ENCODE measurements at regions not wholly inside any gene's neighbourhood (a gene's known extent, or its start where the extent isn't known, plus 50 kb on each side); places are given as distances from the start of the nearest gene placed in this dataset.

GRCh38 chr3:18902081-18902793, 246.1 kb upstream of the KCNH8 start:
- Histone ChIP-seq H3K36me3 (ENCODE audit: control insufficient read depth, insufficient read depth, low read length, severe bottlenecking) (no peaks in the 10 kb centered on the region), H3K9ac (ENCODE audit: low read length) (no peak overlapping the region), H3K4me1 (ENCODE audit: control insufficient read depth, insufficient read depth, low read length) (no peaks in the 10 kb centered on the region), H3K4me3 (ENCODE audit: low read length) (no peak overlapping the region), H3K27me3 (replicated peaks; ENCODE audit: control insufficient read depth, insufficient read depth, low read length) (no peaks in the 10 kb centered on the region), H3K9me3 (ENCODE audit: control insufficient read depth, low read length) (no peaks in the 10 kb centered on the region)
- no peak for DNase-seq (ENCODE audit: low read depth)

GRCh38 chr3:18901571-18901970, 246.7 kb upstream of the KCNH8 start:
- DNase-seq (ENCODE audit: low read depth) = no peak
- H3K9ac ChIP-seq (ENCODE audit: low read length) = no peak overlapping the region
- H3K27me3 ChIP-seq (replicated peaks; ENCODE audit: control insufficient read depth, insufficient read depth, low read length) = no peaks in the 10 kb centered on the region
- no peaks in the 10 kb centered on the region for H3K4me1 ChIP-seq (ENCODE audit: control insufficient read depth, insufficient read depth, low read length)
- no peaks in the 10 kb centered on the region for H3K9me3 ChIP-seq (ENCODE audit: control insufficient read depth, low read length)
- H3K36me3 ChIP-seq (ENCODE audit: control insufficient read depth, insufficient read depth, low read length, severe bottlenecking) = no peaks in the 10 kb centered on the region
- no peak overlapping the region for H3K4me3 ChIP-seq (ENCODE audit: low read length)

- no peak overlapping the region for H3K4me3 ChIP-seq (ENCODE audit: low read length)
- DNase-seq (ENCODE audit: low read depth) = no peak
- H3K9ac ChIP-seq (ENCODE audit: low read length) = no peak overlapping the region
- H3K9me3 ChIP-seq (ENCODE audit: control insufficient read depth, low read length) = no peaks in the 10 kb centered on the region
- H3K27me3 ChIP-seq (replicated peaks; ENCODE audit: control insufficient read depth, insufficient read depth, low read length) = no peaks in the 10 kb centered on the region
- no peaks in the 10 kb centered on the region for H3K36me3 ChIP-seq (ENCODE audit: control insufficient read depth, insufficient read depth, low read length, severe bottlenecking)
- H3K4me1 ChIP-seq (ENCODE audit: control insufficient read depth, insufficient read depth, low read length) = no peaks in the 10 kb centered on the region
These were observed 247.3 kb upstream of the KCNH8 start for GRCh38 chr3:18900994-18901393.

GRCh38 chr3:18898911-18899310, 249.4 kb upstream of the KCNH8 start:
- H3K36me3 ChIP-seq (ENCODE audit: control insufficient read depth, insufficient read depth, low read length, severe bottlenecking) = no peaks in the 10 kb centered on the region
- no peaks in the 10 kb centered on the region for H3K9me3 ChIP-seq (ENCODE audit: control insufficient read depth, low read length)
- no peak for DNase-seq (ENCODE audit: low read depth)
- no peak overlapping the region for H3K9ac ChIP-seq (ENCODE audit: low read length)
- H3K4me1 ChIP-seq (ENCODE audit: control insufficient read depth, insufficient read depth, low read length) = no peaks in the 10 kb centered on the region
- H3K4me3 ChIP-seq (ENCODE audit: low read length) = no peak overlapping the region
- H3K27me3 ChIP-seq (replicated peaks; ENCODE audit: control insufficient read depth, insufficient read depth, low read length) = no peaks in the 10 kb centered on the region

GRCh38 chr3:18892756-18893155, 255.6 kb upstream of the KCNH8 start:
- Histone ChIP-seq H3K36me3 (ENCODE audit: control insufficient read depth, insufficient read depth, low read length, severe bottlenecking) (no peaks in the 10 kb centered on the region), H3K9ac (ENCODE audit: low read length) (no peak overlapping the region), H3K4me3 (ENCODE audit: low read length) (no peak overlapping the region), H3K9me3 (ENCODE audit: control insufficient read depth, low read length) (no peaks in the 10 kb centered on the region), H3K27me3 (replicated peaks; ENCODE audit: control insufficient read depth, insufficient read depth, low read length) (no peaks in the 10 kb centered on the region), H3K4me1 (ENCODE audit: control insufficient read depth, insufficient read depth, low read length) (no peaks in the 10 kb centered on the region)
- no peak for DNase-seq (ENCODE audit: low read depth)

GRCh38 chr3:18892047-18892446, 256.3 kb upstream of the KCNH8 start:
- Histone ChIP-seq H3K36me3 (ENCODE audit: control insufficient read depth, insufficient read depth, low read length, severe bottlenecking) (no peaks in the 10 kb centered on the region), H3K4me3 (ENCODE audit: low read length) (no peak overlapping the region), H3K9ac (ENCODE audit: low read length) (no peak overlapping the region), H3K27me3 (replicated peaks; ENCODE audit: control insufficient read depth, insufficient read depth, low read length) (no peaks in the 10 kb centered on the region), H3K4me1 (ENCODE audit: control insufficient read depth, insufficient read depth, low read length) (no peaks in the 10 kb centered on the region), H3K9me3 (ENCODE audit: control insufficient read depth, low read length) (no peaks in the 10 kb centered on the region)
- no peak for DNase-seq (ENCODE audit: low read depth)

- Histone ChIP-seq H3K36me3 (ENCODE audit: control insufficient read depth, insufficient read depth, low read length, severe bottlenecking) (no peaks in the 10 kb centered on the region), H3K27me3 (replicated peaks; ENCODE audit: control insufficient read depth, insufficient read depth, low read length) (no peaks in the 10 kb centered on the region), H3K4me1 (ENCODE audit: control insufficient read depth, insufficient read depth, low read length) (no peaks in the 10 kb centered on the region), H3K4me3 (ENCODE audit: low read length) (no peak overlapping the region), H3K9ac (ENCODE audit: low read length) (no peak overlapping the region), H3K9me3 (ENCODE audit: control insufficient read depth, low read length) (no peaks in the 10 kb centered on the region)
- no peak for DNase-seq (ENCODE audit: low read depth)
These were observed 256.7 kb upstream of the KCNH8 start for GRCh38 chr3:18891641-18892040.

GRCh38 chr3:18890449-18890848, 257.9 kb upstream of the KCNH8 start:
- no peaks in the 10 kb centered on the region for H3K27me3 ChIP-seq (replicated peaks; ENCODE audit: control insufficient read depth, insufficient read depth, low read length)
- H3K4me1 ChIP-seq (ENCODE audit: control insufficient read depth, insufficient read depth, low read length) = no peaks in the 10 kb centered on the region
- H3K36me3 ChIP-seq (ENCODE audit: control insufficient read depth, insufficient read depth, low read length, severe bottlenecking) = no peaks in the 10 kb centered on the region
- DNase-seq (ENCODE audit: low read depth) = no peak
- H3K9me3 ChIP-seq (ENCODE audit: control insufficient read depth, low read length) = no peaks in the 10 kb centered on the region
- H3K9ac ChIP-seq (ENCODE audit: low read length) = no peak overlapping the region
- no peak overlapping the region for H3K4me3 ChIP-seq (ENCODE audit: low read length)

- DNase-seq (ENCODE audit: low read depth) = no peak
- Histone ChIP-seq H3K4me3 (ENCODE audit: low read length) (no peak overlapping the region), H3K9ac (ENCODE audit: low read length) (no peak overlapping the region), H3K4me1 (ENCODE audit: control insufficient read depth, insufficient read depth, low read length) (no peaks in the 10 kb centered on the region), H3K36me3 (ENCODE audit: control insufficient read depth, insufficient read depth, low read length, severe bottlenecking) (no peaks in the 10 kb centered on the region), H3K9me3 (ENCODE audit: control insufficient read depth, low read length) (no peaks in the 10 kb centered on the region), H3K27me3 (replicated peaks; ENCODE audit: control insufficient read depth, insufficient read depth, low read length) (no peaks in the 10 kb centered on the region)
These were observed 259.5 kb upstream of the KCNH8 start for GRCh38 chr3:18888819-18889218.

- no peak for DNase-seq (ENCODE audit: low read depth)
- Histone ChIP-seq H3K9me3 (ENCODE audit: control insufficient read depth, low read length) (no peaks in the 10 kb centered on the region), H3K4me1 (ENCODE audit: control insufficient read depth, insufficient read depth, low read length) (no peaks in the 10 kb centered on the region), H3K36me3 (ENCODE audit: control insufficient read depth, insufficient read depth, low read length, severe bottlenecking) (no peaks in the 10 kb centered on the region), H3K27me3 (replicated peaks; ENCODE audit: control insufficient read depth, insufficient read depth, low read length) (no peaks in the 10 kb centered on the region), H3K9ac (ENCODE audit: low read length) (no peak overlapping the region), H3K4me3 (ENCODE audit: low read length) (no peak overlapping the region)
These were observed 259.9 kb upstream of the KCNH8 start for GRCh38 chr3:18888370-18888769.

- H3K9me3 ChIP-seq (ENCODE audit: control insufficient read depth, low read length) = no peaks in the 10 kb centered on the region
- H3K36me3 ChIP-seq (ENCODE audit: control insufficient read depth, insufficient read depth, low read length, severe bottlenecking) = no peaks in the 10 kb centered on the region
- H3K9ac ChIP-seq (ENCODE audit: low read length) = no peak overlapping the region
- no peak overlapping the region for H3K4me3 ChIP-seq (ENCODE audit: low read length)
- no peak for DNase-seq (ENCODE audit: low read depth)
- H3K27me3 ChIP-seq (replicated peaks; ENCODE audit: control insufficient read depth, insufficient read depth, low read length) = no peaks in the 10 kb centered on the region
- no peaks in the 10 kb centered on the region for H3K4me1 ChIP-seq (ENCODE audit: control insufficient read depth, insufficient read depth, low read length)
These were observed 262.0 kb upstream of the KCNH8 start for GRCh38 chr3:18886331-18886730.

- H3K4me1 ChIP-seq (ENCODE audit: control insufficient read depth, insufficient read depth, low read length) = no peaks in the 10 kb centered on the region
- H3K4me3 ChIP-seq (ENCODE audit: low read length) = no peak overlapping the region
- H3K9ac ChIP-seq (ENCODE audit: low read length) = no peak overlapping the region
- no peak for DNase-seq (ENCODE audit: low read depth)
- no peaks in the 10 kb centered on the region for H3K36me3 ChIP-seq (ENCODE audit: control insufficient read depth, insufficient read depth, low read length, severe bottlenecking)
- H3K9me3 ChIP-seq (ENCODE audit: control insufficient read depth, low read length) = no peaks in the 10 kb centered on the region
- no peaks in the 10 kb centered on the region for H3K27me3 ChIP-seq (replicated peaks; ENCODE audit: control insufficient read depth, insufficient read depth, low read length)
These were observed 262.7 kb upstream of the KCNH8 start for GRCh38 chr3:18885612-18886011.
